Fibroblast of lung (primary cell): ENCODE measurements at regions not wholly inside any gene's neighbourhood (a gene's known extent, or its start where the extent isn't known, plus 50 kb on each side); places are given as distances from the start of the nearest gene placed in this dataset.

ENCODE experiments used
- EZH2 ChIP-seq: IDR thresholded peaks from 2 replicates; pipeline ENCODE4 v1.5.1; 2012; ENCODE audit warnings: low read length, control low read depth, mild to moderate bottlenecking; ENCODE audit errors: missing control alignments
- TF ChIP-seq, protein P1 (sequence below), 2 donors: IDR thresholded peaks in 1 of 2; conservative IDR thresholded peaks in 1 of 2; 1 replicate in 1 of 2; 2 replicates in 1 of 2; pipeline ENCODE4 v1.5.1; 2011 to 2012; ENCODE audit warnings: low read length in 2 of 2, control low read depth in 1 of 2, inconsistent platforms in 1 of 2, low read depth in 1 of 2, mild to moderate bottlenecking in 1 of 2

DNA sequence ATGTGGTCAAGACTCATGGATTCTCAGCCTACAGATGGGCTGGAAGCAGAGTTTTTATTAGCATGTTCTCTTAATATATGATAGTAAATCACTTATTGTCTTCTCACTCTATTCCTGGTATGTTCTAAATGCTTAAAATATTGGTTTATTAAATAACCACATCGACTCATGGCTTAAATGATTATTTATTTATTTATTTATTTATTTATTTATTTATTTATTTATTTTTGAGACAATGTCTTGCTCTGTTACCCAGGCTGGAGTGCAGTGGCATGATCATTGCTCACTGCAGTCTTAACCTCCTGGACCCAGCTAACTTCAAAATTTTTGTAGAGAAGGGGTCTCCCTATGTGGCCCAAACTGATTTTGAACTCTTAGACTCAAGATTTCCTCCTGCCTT lies 457.2 kb upstream of the TNC start:
- TF ChIP-seq, protein P1, sequence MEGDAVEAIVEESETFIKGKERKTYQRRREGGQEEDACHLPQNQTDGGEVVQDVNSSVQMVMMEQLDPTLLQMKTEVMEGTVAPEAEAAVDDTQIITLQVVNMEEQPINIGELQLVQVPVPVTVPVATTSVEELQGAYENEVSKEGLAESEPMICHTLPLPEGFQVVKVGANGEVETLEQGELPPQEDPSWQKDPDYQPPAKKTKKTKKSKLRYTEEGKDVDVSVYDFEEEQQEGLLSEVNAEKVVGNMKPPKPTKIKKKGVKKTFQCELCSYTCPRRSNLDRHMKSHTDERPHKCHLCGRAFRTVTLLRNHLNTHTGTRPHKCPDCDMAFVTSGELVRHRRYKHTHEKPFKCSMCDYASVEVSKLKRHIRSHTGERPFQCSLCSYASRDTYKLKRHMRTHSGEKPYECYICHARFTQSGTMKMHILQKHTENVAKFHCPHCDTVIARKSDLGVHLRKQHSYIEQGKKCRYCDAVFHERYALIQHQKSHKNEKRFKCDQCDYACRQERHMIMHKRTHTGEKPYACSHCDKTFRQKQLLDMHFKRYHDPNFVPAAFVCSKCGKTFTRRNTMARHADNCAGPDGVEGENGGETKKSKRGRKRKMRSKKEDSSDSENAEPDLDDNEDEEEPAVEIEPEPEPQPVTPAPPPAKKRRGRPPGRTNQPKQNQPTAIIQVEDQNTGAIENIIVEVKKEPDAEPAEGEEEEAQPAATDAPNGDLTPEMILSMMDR (conservative IDR thresholded peaks at IDR 0.05 in 1 of 2, IDR thresholded peaks at IDR 0.05 in 1 of 2; ENCODE audit: low read depth in 1 of 2, low read length in 2 of 2) = no peak
- TF ChIP-seq EZH2 = no peak
